ENCODE measurements at regions not wholly inside any gene's neighbourhood (a gene's known extent, or its start where the extent isn't known, plus 50 kb on each side); places are given as distances from the start of the nearest gene placed in this dataset.
"Not testable (repeated sequence)": the region's sequence is repeated elsewhere in the genome, so short reads cannot be mapped to it uniquely, and the experiment has no call there.

DNA sequence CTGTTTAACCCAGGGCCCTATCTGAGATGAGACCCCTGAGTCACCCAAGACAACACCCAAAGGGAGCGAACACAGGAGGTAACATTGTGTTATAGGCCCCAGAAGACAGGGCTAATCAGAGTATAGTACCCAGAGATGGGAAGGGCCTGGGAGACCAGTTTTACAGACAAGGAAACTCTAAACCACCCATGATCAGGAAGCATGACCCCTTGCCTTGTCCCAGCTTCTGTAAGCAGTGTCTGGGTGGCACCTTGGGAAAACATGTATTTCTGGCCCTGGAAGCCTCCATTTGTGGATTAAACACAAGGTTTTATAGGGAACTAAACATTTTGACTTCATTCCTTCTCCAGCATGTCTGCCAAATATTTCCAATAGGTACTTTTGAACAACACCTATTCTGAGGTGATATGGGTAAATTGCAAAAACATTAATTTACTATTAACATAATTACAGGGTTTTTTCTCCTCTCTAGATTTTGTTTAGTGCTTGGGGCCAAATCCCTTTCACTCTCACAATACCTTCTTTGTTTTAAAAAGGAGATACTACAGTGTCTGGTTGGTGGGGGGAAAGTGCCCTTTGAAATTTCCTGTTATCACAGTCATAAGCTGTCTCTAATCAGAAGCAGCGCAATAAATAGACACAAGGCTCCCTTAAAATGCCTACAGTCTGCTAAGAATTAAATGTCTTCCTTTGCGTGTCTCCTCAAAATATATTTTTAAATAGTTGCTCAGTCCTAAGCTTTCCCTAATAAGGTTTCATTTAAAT lies 341.1 kb downstream of the BCL11A start:
- no peaks in the 10 kb centered on the region for H3K9me3 Mint-ChIP-seq
- H3K27me3 Mint-ChIP-seq (ENCODE audit: low read depth) = no peaks in the 10 kb centered on the region
- TF ChIP-seq, protein P1, sequence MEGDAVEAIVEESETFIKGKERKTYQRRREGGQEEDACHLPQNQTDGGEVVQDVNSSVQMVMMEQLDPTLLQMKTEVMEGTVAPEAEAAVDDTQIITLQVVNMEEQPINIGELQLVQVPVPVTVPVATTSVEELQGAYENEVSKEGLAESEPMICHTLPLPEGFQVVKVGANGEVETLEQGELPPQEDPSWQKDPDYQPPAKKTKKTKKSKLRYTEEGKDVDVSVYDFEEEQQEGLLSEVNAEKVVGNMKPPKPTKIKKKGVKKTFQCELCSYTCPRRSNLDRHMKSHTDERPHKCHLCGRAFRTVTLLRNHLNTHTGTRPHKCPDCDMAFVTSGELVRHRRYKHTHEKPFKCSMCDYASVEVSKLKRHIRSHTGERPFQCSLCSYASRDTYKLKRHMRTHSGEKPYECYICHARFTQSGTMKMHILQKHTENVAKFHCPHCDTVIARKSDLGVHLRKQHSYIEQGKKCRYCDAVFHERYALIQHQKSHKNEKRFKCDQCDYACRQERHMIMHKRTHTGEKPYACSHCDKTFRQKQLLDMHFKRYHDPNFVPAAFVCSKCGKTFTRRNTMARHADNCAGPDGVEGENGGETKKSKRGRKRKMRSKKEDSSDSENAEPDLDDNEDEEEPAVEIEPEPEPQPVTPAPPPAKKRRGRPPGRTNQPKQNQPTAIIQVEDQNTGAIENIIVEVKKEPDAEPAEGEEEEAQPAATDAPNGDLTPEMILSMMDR (IDR thresholded peaks at IDR 0.05; ENCODE audit: unreplicated experiment) = no peak
- H3K27ac Mint-ChIP-seq = peak overlapping the region; percentile 6
- DNase-seq (ENCODE audit: low spot score in 2 of 2, unreplicated experiment in 2 of 2) = no peak
- H3K4me1 Mint-ChIP-seq = peaks cover 48% of the 10 kb centered on the region
- H3K36me3 Mint-ChIP-seq = no peaks in the 10 kb centered on the region
- H3K4me3 Mint-ChIP-seq = no peak overlapping the region

DNA sequence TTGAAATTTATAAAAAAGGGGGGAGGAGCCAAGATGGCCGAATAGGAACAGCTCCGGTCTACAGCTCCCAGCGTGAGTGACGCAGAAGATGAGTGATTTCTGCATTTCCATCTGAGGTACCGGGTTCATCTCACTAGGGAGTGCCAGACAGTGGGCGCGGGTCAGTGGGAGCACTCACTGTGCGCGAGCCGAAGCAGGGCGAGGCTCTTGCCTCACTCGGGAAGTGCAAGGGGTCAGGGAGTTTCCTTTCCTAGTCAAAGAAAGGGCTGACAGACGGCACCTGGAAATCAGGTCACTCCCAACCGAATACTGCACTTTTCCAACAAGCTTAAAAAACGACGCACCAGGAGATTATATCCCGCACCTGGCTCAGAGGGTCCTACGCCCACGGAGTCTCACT lies 364.4 kb downstream of the BCL11A start:
- H3K27ac Mint-ChIP-seq; H3K27me3 Mint-ChIP-seq (ENCODE audit: low read depth); DNase-seq (ENCODE audit: low spot score in 2 of 2, unreplicated experiment in 2 of 2); H3K4me1 Mint-ChIP-seq; H3K4me3 Mint-ChIP-seq: not testable (repeated sequence)
- H3K9me3 Mint-ChIP-seq = peaks cover 42% of the 10 kb centered on the region
- peaks cover 10% of the 10 kb centered on the region for H3K36me3 Mint-ChIP-seq

DNA sequence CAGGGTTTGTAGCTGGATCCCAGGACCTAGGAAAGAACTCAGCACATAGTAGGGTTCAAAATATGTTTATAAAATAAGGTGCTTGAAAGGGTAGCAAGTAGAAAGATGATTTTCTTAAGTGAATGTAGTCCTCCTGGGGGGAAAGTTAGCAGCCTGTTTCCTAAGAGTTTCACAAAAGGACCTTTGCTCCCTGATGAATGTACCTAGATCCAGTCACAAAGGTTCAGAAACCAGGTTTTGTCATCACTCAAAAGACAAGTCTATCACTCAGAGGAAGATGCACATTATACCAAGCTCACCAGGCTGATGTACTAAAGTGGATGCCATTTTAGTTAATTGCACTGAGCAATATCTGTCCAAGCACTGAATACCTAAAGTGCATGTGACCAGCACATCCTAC lies 378.2 kb downstream of the BCL11A start:
- DNase-seq (ENCODE audit: low spot score in 2 of 2, unreplicated experiment in 2 of 2) = no peak
- H3K4me3 Mint-ChIP-seq = no peak overlapping the region
- no peak overlapping the region for H3K27ac Mint-ChIP-seq
- TF ChIP-seq, protein P1 (IDR thresholded peaks at IDR 0.05; ENCODE audit: unreplicated experiment) = no peak
- H3K27me3 Mint-ChIP-seq (ENCODE audit: low read depth) = no peaks in the 10 kb centered on the region
- H3K4me1 Mint-ChIP-seq = no peaks in the 10 kb centered on the region
- H3K36me3 Mint-ChIP-seq = no peaks in the 10 kb centered on the region
- no peaks in the 10 kb centered on the region for H3K9me3 Mint-ChIP-seq

DNA sequence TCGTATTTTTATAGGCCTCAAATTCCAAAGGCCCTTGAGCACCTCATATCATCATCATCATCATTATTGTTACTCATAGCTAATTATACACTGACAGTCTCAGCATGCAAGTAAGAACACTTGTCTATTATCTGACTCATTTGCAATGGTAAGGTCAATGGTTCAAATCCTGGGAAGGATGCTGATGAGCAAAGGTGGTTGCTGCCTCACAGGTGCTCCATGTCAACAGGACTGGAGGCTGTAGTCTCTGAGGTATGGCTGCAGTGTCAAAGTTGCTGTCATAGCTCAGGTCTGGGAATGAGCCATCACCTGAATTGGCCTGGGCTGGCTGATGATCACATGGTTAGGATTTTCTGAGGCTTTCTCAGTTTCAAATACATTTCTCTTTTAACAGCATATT lies 379.3 kb downstream of the BCL11A start:
- no peaks in the 10 kb centered on the region for H3K36me3 Mint-ChIP-seq
- H3K27me3 Mint-ChIP-seq (ENCODE audit: low read depth) = no peaks in the 10 kb centered on the region
- TF ChIP-seq, protein P1 (IDR thresholded peaks at IDR 0.05; ENCODE audit: unreplicated experiment) = no peak
- DNase-seq (ENCODE audit: low spot score in 2 of 2, unreplicated experiment in 2 of 2) = no peak
- H3K9me3 Mint-ChIP-seq = no peaks in the 10 kb centered on the region
- no peaks in the 10 kb centered on the region for H3K4me1 Mint-ChIP-seq
- H3K4me3 Mint-ChIP-seq = no peak overlapping the region
- H3K27ac Mint-ChIP-seq = no peak overlapping the region

DNA sequence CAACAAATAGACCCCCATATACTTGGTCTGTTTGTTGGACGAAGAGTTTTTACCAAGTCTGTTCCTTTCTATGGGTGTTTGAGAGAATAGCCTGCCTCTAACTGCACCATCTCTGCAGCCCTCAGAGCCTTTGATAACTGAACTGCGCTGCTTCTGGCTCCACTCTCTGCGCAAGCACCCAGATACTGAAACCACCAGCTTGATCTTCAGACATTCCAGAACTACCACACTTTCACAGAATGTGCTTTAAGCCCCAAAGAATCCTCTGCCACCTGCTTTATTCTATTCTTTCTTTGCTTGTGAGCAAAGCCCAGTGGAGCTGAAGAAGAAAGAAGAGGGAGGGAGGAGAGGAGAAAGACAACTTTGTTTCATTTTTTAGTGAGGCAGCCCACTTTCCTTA lies 380.7 kb downstream of the BCL11A start:
- H3K4me3 Mint-ChIP-seq = no peak overlapping the region
- no peak overlapping the region for H3K27ac Mint-ChIP-seq
- no peaks in the 10 kb centered on the region for H3K36me3 Mint-ChIP-seq
- no peak for DNase-seq (ENCODE audit: low spot score in 2 of 2, unreplicated experiment in 2 of 2)
- H3K27me3 Mint-ChIP-seq (ENCODE audit: low read depth) = no peaks in the 10 kb centered on the region
- no peaks in the 10 kb centered on the region for H3K4me1 Mint-ChIP-seq
- H3K9me3 Mint-ChIP-seq = no peaks in the 10 kb centered on the region
- TF ChIP-seq, protein P1 (IDR thresholded peaks at IDR 0.05; ENCODE audit: unreplicated experiment) = no peak

DNA sequence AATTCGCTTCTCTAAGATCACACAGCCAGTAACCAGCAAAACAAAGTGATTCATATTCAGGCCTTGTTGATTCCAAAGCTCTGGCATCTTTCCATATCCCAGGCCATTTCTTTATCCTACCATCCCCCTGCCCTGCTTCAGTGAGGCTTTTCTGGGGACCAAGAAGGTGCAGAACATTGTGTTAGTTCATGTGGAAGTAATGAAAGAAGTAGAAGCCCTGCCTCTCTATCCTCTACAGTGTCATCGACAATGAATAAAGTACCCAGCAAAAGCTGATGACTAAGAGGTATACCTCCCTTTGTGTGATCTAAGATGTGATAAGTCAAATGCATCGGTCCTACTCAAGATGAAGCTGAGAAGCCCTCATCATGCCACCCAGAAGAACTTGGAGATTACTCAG lies 383.2 kb downstream of the BCL11A start:
- Mint-ChIP-seq H3K4me1 (no peaks in the 10 kb centered on the region), H3K36me3 (no peaks in the 10 kb centered on the region), H3K27ac (no peak overlapping the region), H3K4me3 (no peak overlapping the region), H3K9me3 (no peaks in the 10 kb centered on the region), H3K27me3 (ENCODE audit: low read depth) (no peaks in the 10 kb centered on the region)
- DNase-seq (ENCODE audit: low spot score in 2 of 2, unreplicated experiment in 2 of 2) = no peak
- TF ChIP-seq, protein P1 (IDR thresholded peaks at IDR 0.05; ENCODE audit: unreplicated experiment) = no peak

All from mesothelial cell of epicardium (in vitro differentiated cells).